ENCODE measurements at regions not wholly inside any gene's neighbourhood (a gene's known extent, or its start where the extent isn't known, plus 50 kb on each side); places are given as distances from the start of the nearest gene placed in this dataset.
"Not testable (repeated sequence)": the region's sequence is repeated elsewhere in the genome, so short reads cannot be mapped to it uniquely, and the experiment has no call there.

DNA sequence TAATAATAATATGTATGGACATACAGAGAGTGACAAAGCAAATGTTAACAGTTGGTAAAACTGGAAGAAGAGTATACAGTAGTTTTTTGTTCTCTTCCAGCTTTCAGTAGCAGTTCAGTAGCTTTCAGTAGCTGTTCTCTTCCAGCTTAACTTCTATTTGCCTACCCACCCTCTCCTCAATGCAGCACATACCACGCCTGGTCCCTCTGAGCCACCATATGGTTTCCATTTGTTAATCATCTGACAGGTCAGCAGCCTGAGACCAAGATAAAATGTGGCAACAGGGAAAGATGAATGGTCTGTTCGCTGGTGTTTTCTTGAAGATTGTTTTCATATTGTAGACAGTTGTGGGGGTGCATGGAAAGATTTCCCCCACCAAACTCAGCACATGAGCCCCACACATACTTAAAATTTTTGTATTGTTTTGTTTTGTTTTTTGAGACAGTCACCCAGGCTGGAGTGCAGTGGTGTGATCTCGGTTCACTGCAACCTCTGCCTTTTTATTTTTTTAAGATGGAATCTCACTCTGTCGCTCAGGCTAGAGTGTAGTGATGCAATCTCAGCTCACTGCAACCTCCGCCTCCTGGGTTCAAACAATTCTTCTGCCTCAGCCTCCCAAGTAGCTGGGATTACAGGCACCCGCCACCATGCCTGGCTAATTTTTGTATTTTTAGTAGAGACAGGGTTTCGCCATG is 56.8 kb downstream of the ATP6V0E2 start:
- DNase-seq = not testable (repeated sequence)

DNA sequence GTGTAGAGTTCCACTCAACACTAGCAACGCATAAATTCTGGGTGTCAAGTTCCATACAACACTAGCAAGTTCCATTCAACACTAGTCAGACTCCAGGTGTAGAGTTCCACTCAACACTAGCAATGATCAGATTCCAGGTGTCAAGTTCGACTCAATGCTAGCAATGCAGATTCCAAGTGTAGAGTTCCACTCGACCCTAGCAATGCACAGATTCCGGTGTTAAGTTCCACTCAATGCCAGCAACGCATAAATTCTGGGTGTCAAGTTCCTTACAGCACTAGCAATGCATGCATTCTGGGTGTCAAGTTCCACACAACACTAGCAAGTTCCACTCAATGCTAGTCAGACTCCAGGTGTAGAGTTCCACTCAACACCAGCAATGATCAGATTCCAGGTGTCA is 60.0 kb downstream of the ATP6V0E2 start:
- DNase-seq = not testable (repeated sequence)

DNA sequence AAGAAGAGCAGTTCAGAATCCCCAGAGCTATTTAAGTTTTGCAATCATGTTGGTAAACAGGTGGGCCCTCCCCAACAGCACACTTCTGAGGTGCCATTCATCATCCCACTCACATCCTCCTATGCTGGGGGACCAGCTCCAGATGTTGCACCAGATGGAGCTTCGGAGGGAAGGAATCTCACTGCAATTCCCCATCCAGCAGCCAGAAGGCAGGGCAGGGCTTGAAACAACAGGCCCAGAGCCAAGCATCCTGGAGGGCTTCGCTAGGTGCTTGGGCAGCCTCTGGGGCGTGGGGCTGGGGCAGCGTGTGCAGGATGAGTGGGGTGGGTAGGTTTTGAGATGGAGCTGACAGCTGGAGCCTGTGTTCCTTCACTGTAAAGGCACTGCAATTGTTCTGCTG is 73.6 kb downstream of the ATP6V0E2 start:
- DNase-seq = not testable (repeated sequence)

DNA sequence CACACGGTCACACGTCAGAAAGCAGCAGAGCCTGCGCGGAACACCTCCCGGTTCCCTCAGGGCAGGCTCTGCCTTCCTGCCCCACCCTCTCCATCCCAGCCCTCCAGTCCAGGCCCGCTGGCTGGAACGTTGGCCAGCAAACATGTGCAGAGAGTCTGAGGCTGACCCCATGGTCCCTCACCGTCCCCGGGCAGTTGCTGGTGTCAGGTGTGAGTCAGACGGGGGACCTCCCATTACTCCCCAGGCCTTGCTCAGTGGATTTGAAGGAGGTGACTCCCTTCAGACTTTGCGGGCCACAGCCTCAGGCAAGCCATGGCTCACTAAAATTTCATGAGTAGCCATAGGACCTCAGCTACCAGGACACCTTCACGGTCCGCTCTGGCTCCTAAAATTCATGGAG is 74.7 kb downstream of the ATP6V0E2 start:
- DNase-seq = not testable (repeated sequence)

DNA sequence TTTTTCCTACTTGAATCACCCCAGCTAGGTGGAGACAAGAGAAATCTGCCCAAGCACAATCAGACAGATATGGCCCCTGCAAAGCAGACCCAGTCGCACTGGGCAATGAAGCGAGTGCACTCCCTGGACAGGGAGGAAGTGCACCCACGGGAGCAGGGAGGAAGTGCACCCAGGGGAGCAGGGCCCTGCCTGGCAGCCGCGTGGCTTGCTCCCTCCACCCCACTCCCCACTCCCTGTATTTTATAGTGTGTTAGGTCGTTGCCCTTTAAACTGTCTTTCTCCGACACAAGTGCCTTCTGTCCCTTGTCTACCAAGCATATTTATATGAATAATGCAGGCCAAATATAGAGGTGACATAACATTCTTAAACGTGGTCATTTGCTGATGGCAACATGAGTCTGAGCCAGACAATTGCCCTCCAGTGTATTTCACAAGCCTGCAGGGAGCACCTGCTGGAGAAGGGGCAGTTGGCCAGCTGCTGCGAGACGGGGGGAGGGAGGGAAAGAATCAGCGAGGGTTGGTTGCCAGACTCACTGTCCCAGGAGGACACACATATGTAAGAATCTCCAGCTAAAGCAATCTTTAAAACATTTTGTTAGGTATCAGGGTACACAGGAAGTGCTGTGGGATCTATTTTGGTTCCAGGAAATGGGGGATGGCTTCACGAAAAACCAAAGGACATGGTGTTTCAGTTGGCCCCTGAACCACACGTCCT is 76.3 kb downstream of the ATP6V0E2 start:
- DNase-seq = not testable (repeated sequence)

DNA sequence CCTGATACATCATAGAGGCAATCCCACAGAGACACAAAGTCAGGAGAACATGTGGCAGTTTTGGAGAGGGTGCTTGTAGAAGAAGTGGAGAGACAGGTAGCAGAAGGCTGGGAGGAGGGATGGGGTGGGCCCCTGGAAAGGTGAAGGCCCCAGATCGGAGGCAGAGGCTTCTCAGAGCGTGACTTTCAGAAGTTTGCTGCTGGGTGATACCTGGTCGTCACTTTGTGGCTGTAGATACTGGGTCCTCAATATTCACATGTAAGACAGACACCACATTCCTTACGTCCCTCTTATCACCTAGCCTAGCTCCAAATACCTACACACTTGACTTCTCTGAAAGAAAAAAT is 76.8 kb downstream of the ATP6V0E2 start:
- DNase-seq = not testable (repeated sequence)

DNA sequence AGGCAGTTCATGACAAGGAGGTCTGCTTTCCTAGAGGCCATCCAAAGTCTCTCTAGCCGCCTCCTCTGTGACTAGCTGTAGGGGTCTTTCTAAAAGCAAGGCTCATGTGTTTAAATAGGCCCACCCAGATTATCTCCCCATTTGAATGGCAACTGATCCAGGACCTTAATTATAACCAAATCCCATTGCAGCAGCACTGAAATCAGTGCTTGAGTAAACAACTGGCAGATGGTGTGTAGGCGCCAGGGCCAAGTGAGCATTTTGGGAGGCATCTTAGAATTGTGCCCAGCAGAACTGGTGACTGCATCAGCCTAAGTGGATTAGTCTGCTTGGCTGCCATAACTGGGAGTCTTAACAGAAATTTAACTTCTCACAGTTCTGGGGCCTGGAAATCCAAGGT is 77.8 kb downstream of the ATP6V0E2 start:
- DNase-seq = not testable (repeated sequence)

DNA sequence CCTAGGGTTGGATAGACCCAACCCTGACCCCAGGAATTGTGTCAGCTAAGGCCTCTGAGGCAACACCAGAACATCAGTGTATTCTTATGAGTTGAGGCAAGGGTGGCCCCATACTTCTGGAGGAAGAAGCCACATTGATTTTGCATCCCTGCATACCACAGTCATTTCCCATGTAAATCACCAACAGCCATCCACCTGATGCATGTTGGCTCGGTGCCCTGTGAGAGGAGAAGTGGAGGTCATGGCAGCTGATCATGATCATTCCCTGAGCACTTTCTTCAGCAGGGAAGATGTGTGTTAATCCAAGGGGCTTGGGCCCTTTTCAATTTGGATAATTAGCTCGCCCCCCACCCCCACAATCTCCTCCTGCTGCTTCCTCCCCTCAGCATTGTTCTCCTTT is 85.1 kb downstream of the ATP6V0E2 start:
- DNase-seq = not testable (repeated sequence)

DNA sequence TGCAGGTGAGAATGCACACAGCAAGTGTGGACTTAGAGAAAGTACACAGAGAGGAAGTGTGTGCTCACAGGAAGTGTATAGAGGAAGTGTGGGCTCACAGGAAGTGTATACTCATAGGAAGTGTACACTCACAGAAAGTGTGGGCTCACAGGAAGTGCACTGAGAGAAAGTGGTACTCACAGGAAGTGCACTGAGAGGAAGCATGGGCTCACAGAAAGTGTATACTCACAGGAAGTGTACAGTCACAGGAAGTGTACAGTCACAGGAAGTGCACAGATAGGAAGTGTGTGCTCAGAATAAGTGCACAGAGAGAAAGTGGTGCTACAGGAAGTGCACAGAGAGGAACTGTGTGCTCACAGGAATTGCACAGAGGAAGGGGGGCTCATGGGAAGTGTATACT is 87.1 kb downstream of the ATP6V0E2 start:
- not testable (repeated sequence) for DNase-seq

DNA sequence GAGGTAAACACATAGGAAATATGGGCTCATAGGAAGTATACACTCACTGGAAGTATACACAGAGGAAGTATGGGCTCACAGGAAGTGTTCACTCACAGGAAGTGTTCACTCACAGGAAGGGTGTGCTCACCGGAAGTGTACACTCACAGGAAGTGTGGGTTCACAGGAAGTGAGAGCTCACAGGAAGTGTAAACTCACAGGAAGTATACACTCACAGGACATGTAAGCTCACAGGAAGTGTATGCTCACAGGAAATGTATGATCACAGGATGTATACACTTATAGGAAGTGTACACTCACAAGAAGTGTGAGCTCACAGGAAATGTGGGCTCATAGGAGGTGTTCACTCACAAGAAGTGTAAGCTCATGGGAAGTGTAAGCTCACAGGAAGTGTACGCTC is 88.1 kb downstream of the ATP6V0E2 start:
- not testable (repeated sequence) for DNase-seq

DNA sequence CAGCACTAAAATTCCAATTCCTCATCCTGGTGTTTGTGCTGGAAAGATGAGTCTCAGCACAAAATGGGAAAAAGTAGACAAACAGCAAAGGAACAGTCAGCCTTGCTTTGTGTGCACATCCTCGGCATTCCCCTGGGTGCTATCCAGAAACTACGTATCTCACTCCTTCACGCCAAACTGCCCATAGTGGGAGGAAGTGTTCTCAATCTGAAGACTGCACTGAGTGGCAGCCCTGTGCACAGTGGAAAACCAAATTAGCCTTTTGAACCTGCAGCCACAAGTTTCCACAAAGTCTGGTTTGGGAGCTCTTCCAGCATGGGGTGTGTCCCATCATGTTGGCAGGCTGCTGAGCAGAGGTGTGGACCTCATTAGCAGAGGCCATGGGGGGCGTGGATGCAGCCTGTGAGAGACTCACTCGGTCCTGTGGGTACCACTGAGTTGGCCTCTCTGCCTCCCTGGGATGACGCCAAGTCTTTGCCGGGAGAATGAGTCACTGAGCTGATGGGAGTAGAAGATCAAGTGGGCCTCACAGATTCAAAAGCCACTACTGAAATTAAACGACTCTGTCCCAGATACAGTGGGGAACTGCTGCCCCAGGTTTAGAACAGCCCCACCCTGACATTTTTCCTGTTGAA is 89.0 kb downstream of the ATP6V0E2 start:
- not testable (repeated sequence) for DNase-seq

DNA sequence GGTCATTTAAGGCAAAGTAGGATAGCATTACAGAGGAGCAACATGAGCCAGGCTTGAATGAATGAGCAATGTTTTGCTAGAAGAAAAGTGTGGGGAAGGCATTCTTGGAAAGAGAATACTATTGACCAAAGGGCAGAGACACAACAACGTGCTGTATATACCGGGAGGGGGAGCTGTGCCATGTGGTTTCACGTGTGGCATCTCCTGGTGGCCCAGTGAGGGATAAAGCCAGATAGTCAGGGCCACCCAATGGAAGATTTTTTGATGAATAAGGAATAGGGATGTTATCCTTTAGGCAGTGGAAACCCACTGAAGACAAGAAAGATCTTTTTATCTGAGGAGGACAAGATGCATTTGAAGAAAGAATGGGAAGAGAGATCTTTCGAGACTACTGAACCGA is 90.2 kb downstream of the ATP6V0E2 start:
- not testable (repeated sequence) for DNase-seq

DNA sequence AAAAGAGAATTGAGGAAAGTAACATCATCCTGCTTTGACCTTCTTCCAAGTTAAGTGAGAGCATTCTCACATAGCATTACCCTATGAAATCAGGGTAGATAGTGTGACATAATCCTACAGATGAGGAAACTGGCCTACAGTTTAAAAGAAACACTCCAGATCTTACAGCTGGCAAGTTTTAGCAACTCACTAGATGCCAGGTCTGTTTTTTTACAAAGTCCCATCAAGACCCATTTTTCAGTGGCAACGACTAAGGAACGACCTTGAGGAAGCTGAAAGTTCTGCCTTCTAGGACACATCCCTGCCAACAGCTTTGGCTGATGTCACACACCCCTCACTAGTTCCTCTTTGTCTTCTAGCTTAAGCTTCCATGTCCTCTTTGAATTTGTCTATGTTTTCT is 92.7 kb downstream of the ATP6V0E2 start:
- DNase-seq = not testable (repeated sequence)

DNA sequence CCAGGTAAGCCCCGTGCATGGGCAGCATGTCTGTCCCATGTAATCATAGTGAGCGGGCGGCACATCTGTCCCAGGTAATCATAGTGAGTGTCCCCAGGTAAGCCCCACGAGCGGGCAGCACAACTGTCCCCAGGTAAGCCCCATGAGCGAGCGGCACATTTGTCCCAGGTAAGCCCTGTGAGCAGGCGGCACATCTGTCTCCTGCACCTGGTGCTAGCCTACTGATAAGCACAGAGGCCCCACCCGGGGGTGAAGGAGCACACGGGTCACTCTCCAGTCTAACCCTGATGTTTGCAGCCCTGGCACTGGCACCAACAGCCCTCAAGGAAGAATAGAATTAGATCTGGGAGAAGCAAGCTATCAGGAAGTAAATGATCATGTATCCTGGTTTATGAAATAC is 99.2 kb downstream of the ATP6V0E2 start:
- not testable (repeated sequence) for DNase-seq

DNA sequence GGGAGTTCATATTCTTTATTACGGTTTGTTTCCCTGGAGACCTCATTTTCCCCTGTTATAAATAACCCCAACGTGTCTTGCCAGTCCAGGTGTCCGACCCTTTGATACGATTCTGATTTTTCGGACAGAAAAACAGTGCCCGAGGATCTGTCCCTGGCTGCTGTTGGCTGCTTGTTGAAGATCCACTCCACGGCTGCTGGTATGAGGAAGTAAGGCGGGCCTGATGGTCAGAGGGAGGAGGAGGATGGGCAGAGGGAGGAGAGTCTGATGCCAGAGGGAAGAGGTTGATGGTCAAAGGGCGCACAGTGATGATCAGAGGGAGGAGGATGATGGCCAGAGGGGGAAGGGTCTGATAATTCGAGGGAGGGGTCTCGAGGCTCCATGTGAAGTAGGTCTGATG is 99.9 kb downstream of the ATP6V0E2 start:
- not testable (repeated sequence) for DNase-seq

DNA sequence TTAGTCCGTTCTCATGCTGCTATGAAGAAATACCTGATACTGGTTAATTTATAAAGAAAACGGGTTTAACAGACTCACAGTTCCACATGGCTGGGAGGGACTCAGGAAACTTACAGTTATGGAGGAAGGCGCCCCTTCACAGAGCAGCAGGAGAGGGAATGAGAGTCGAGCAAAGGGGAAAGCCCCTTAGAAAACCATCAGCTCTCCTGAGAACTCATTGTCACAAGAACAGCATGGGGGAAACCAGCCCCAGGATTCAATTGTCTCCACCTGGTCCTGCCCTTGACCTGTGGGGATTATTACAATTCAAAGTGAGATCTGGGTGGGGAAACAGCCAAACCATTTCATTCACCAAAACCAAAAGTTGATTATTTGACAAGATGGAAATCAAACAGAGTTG is 101.8 kb downstream of the ATP6V0E2 start:
- not testable (repeated sequence) for DNase-seq

DNA sequence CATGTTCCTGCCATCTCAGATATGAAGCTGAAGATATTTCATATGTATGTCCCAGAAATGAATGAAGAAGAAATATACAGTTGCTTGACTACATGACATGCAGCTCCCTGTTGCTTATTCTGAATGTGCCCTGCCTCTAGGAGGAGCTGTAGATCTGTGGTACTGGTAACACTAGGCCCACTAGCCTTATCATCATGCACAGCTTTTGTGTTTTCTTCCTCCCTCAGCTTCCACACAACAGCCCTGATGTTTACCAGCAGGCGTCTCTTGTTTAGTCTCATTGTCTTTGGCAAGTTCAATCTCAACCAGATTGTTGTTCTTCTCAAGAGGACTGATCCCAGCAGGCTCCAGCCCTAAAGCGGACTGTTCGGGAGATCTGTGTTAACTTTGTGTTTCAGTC is 104.8 kb downstream of the ATP6V0E2 start:
- DNase-seq = not testable (repeated sequence)

DNA sequence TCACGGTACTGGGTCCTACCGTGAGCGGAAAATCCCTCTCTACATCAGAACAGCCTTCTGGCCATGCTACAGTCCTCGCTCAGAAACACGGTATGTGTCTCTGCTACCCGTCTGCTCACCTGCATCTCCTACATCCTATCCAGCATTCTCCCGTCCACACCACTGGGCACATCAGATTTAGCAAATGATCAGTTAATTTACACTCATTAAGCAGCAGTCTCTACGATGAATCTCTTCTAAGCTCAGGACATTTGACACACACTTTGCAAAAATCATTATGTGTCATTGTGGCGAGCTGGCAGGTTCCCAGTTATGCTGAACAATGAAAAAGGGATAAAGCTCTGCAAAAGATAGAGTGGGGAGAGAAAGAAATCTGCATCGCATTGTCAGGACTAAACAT is 105.2 kb downstream of the ATP6V0E2 start:
- DNase-seq = not testable (repeated sequence)

DNA sequence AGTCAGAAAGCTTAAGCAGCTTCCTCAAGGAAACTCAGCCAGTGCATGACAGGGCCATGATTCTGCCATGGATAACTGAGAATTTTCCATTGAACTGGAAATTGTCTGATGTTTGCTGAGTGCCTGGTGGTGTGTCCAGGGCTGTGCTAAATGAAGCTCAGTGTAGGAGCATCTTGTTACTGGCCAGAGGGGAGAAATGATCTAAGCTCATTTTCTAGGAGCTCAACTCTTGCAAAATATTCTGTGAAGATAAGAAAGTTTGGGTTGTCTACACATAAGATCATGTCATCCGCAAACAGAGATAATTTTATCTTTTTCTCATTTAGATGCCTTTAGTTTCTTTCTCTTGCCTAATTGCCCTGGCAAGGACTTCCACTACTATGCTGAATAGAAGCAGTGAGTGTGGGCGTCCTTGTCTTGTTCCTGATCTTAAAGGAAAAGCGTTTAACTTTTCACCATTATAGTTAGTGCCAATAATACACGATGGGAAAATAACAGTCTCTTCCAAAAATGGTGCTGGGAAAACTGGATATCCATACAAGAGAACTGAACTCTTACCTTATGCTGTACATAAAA is 108.9 kb downstream of the ATP6V0E2 start:
- not testable (repeated sequence) for DNase-seq

DNA sequence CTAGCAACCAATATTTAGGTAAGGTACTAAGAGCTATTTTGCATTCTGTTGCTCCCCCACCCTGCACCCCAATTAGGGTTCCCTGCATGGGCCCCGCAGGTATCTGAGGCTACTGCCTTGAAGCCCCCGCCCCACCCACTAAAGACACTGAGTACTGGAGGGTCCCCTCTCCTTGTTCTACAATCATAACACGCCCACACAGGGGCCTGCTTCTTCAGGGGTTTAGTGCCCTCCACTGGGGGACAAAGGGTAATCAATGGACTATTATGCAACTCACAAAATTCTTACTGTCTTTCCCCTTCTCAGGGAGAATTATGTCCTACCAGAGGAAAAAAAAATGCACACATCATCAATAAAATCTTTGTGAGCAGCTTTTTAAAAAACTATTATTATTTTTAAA is 113.1 kb downstream of the ATP6V0E2 start:
- DNase-seq = not testable (repeated sequence)

DNA sequence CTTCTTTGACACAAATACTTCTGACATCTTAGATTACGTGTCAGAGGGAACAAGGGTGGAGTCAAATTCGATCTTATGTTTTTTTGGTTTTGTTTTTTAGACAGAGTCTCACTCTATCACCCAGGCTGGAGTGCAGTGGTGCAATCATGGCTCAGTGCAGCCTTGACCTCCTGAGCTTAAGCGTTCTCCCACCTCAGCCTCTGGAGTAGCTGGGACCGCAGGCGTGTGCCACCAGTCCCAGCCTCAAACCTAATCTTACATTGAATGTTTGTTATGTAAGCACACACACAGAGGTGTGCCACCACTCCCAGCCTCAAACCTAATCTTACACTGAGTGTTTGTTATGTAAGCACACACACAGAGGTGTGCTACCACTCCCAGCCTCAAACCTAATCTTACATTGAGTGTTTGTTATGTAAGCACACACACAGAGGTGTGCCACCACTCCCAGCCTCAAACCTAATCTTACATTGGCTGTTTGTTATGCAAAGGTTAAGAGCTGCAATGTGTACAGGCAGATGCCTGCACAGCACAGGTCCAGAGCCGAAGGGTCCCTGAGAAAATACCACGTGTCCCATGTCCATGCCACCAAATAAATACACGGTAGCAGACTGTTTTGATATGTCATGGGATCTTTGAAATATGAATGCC is 118.0 kb downstream of the ATP6V0E2 start:
- DNase-seq = not testable (repeated sequence)

DNA sequence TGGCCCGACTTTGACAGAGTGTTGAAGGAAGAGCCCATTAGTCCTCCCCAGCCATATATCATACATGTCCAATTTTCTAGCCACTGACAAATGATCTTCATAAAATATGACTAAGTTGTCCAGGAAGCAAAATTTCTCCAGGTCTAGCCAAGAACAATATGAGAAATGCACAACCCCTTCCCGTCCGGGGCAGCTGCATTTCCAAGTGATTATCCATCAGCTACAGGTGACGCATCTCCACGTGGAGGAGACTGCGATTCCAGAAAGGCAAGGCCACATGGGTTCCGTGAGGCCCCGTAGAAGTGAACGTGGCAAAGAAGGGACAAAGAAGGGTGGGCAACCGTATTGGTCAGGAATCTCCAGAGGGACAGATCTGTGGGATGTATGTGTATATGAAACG is 118.6 kb downstream of the ATP6V0E2 start:
- DNase-seq = not testable (repeated sequence)

Data from NCI-H510A (cell line).